ENCODE measurements at regions not wholly inside any gene's neighbourhood (a gene's known extent, or its start where the extent isn't known, plus 50 kb on each side); places are given as distances from the start of the nearest gene placed in this dataset.
"Not testable (repeated sequence)": the region's sequence is repeated elsewhere in the genome, so short reads cannot be mapped to it uniquely, and the experiment has no call there.

DNA sequence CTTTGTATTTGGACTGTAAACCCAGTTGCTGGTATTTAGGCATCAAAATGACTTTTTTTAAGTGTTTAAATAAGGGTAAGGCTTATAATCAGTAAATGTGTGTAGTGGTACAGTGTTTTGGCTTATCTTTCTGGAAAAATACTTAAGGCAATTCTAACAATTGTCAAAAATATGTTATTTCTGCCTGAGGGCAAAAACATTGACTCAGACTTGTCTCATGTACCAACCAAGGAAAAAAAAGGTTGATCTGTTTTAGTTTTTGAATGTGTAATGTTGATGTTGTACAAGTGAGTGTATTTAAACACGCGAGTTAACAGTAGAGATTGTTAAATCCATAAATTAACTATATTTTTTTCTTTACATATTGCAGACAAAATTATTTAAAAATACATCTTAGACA, 277.8 kb upstream of the TYRP1 start:
- no peaks in the 10 kb centered on the region for H3K27me3 Mint-ChIP-seq (ENCODE audit: unreplicated experiment)
- H3K27ac Mint-ChIP-seq (ENCODE audit: unreplicated experiment) = no peak overlapping the region
- H3K9me3 Mint-ChIP-seq (ENCODE audit: unreplicated experiment) = no peaks in the 10 kb centered on the region
- no peaks in the 10 kb centered on the region for H3K36me3 Mint-ChIP-seq (ENCODE audit: unreplicated experiment)
- no peak for DNase-seq (ENCODE audit: extremely low spot score, unreplicated experiment)
- H3K4me1 Mint-ChIP-seq (ENCODE audit: unreplicated experiment) = no peaks in the 10 kb centered on the region
- TF ChIP-seq, protein P1, sequence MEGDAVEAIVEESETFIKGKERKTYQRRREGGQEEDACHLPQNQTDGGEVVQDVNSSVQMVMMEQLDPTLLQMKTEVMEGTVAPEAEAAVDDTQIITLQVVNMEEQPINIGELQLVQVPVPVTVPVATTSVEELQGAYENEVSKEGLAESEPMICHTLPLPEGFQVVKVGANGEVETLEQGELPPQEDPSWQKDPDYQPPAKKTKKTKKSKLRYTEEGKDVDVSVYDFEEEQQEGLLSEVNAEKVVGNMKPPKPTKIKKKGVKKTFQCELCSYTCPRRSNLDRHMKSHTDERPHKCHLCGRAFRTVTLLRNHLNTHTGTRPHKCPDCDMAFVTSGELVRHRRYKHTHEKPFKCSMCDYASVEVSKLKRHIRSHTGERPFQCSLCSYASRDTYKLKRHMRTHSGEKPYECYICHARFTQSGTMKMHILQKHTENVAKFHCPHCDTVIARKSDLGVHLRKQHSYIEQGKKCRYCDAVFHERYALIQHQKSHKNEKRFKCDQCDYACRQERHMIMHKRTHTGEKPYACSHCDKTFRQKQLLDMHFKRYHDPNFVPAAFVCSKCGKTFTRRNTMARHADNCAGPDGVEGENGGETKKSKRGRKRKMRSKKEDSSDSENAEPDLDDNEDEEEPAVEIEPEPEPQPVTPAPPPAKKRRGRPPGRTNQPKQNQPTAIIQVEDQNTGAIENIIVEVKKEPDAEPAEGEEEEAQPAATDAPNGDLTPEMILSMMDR (IDR thresholded peaks at IDR 0.05) = no peak
- no peak overlapping the region for H3K4me3 Mint-ChIP-seq (ENCODE audit: unreplicated experiment)

DNA sequence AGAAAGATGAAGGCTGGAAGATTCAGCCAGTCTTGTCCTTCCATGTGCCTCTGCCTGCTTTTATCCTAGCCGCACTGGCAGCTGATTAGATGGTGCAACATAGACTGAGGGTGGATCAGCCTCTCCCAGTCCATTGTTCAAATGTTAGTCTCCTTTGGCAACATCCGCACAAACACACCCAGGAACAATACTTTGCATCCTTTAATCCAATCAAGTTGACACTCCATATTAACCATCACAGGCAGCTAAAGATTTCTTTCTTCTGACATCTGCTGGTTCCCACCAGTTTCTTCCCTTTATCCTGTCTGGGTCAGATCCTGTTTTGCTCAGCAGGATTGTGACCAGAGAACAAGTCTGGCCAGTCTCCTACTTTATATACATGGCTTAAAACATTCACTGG, 276.5 kb upstream of the TYRP1 start:
- TF ChIP-seq, protein P1 (IDR thresholded peaks at IDR 0.05) = no peak
- no peak overlapping the region for H3K4me3 Mint-ChIP-seq (ENCODE audit: unreplicated experiment)
- no peaks in the 10 kb centered on the region for H3K36me3 Mint-ChIP-seq (ENCODE audit: unreplicated experiment)
- DNase-seq (ENCODE audit: extremely low spot score, unreplicated experiment) = no peak
- no peaks in the 10 kb centered on the region for H3K9me3 Mint-ChIP-seq (ENCODE audit: unreplicated experiment)
- no peaks in the 10 kb centered on the region for H3K27me3 Mint-ChIP-seq (ENCODE audit: unreplicated experiment)
- H3K27ac Mint-ChIP-seq (ENCODE audit: unreplicated experiment) = no peak overlapping the region
- H3K4me1 Mint-ChIP-seq (ENCODE audit: unreplicated experiment) = no peaks in the 10 kb centered on the region

DNA sequence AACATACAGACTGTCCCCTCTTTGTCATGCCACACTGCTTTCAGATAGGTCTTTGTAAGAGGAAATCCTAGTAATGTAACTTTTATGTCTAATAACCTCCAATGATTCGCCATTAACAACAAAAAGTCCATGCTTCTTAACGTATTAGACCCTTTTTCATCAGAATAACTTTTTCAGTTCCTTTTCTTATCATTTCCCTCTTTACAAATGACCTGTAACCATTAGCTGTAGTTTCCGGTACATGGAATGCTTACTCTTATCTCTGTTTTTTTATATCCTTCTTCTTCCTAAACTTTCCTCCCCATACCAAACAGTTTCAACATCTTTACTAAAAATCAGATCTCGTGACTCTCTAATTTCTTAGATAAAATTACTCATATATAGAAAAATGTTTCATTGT, 268.9 kb upstream of the TYRP1 start:
- DNase-seq (ENCODE audit: extremely low spot score, unreplicated experiment) = no peak
- no peaks in the 10 kb centered on the region for H3K4me1 Mint-ChIP-seq (ENCODE audit: unreplicated experiment)
- TF ChIP-seq, protein P1 (IDR thresholded peaks at IDR 0.05) = no peak
- H3K9me3 Mint-ChIP-seq (ENCODE audit: unreplicated experiment) = no peaks in the 10 kb centered on the region
- no peak overlapping the region for H3K27ac Mint-ChIP-seq (ENCODE audit: unreplicated experiment)
- H3K4me3 Mint-ChIP-seq (ENCODE audit: unreplicated experiment) = no peak overlapping the region
- H3K27me3 Mint-ChIP-seq (ENCODE audit: unreplicated experiment) = peaks cover 9% of the 10 kb centered on the region
- H3K36me3 Mint-ChIP-seq (ENCODE audit: unreplicated experiment) = no peaks in the 10 kb centered on the region

DNA sequence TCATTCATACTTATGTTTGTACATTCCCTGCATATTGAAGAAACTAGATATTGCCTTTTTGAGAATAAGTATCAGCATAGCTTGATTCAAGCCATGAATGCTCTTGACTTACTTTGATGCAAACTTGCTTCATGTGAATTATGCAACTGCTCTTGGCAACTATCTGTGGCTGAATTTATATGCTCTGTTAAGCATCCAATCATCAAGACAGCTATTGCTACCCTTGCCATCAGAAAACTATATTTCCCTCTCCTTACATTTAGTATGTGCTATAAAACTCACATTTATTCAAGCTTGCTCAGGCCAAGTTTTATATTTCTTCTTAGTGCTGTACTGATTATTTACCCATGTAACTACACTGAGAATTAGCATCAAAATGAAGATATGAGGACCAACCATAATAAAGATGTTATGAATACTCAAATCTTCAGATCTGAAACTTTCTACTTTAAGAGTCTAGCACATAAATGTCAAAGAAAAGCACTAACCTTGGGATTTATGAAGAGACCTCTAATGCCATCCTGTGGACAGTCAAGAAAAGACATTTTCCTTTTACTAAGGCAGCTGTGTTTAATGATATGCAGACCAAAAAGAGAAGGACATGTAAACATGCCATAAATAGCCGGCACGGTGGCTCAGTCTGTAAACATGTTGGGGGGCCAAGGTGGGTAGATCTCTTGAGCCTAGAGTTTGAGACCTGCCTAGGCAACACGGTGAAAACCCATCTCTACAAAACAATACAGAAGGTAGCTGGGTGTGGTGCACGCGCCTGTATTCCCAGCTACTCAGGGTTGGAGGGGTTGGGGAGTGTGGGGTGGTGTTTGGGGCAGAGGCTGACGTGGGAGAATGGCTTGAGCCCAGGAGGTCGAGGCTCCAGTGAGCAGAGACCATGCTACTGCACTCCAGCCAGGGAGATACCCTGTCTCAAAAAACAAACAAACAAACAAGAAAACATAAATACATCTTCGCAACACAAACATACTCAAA, 267.0 kb upstream of the TYRP1 start:
- H3K27ac Mint-ChIP-seq (ENCODE audit: unreplicated experiment) = no peak overlapping the region
- no peak for DNase-seq (ENCODE audit: extremely low spot score, unreplicated experiment)
- no peaks in the 10 kb centered on the region for H3K36me3 Mint-ChIP-seq (ENCODE audit: unreplicated experiment)
- no peak overlapping the region for H3K4me3 Mint-ChIP-seq (ENCODE audit: unreplicated experiment)
- H3K27me3 Mint-ChIP-seq (ENCODE audit: unreplicated experiment) = peaks cover 9% of the 10 kb centered on the region
- TF ChIP-seq, protein P1 (IDR thresholded peaks at IDR 0.05) = no peak
- H3K9me3 Mint-ChIP-seq (ENCODE audit: unreplicated experiment) = no peaks in the 10 kb centered on the region
- H3K4me1 Mint-ChIP-seq (ENCODE audit: unreplicated experiment) = no peaks in the 10 kb centered on the region

DNA sequence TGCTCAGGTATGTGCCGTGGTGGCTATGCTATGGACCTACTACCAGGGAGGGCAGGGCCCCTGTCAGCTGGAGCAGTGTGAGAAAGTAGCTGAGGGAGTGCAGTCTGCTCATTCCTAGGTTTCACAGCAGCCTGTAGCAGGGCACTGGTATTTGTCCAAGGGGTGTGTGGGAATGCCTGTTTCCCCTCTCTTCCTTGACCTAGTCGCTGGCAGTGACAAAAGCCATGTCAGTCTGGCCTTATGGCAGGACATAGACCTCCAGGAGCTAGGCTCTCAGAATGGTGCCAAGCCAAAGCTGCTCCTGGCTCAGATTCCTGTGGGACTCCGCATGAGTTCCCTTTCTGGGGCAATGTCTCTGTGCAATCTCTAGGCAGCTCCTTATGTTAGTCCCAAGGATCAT, 253.9 kb upstream of the TYRP1 start:
- peaks cover 3% of the 10 kb centered on the region for H3K27me3 Mint-ChIP-seq (ENCODE audit: unreplicated experiment)
- no peaks in the 10 kb centered on the region for H3K36me3 Mint-ChIP-seq (ENCODE audit: unreplicated experiment)
- DNase-seq (ENCODE audit: extremely low spot score, unreplicated experiment) = no peak
- H3K4me3 Mint-ChIP-seq (ENCODE audit: unreplicated experiment) = no peak overlapping the region
- no peaks in the 10 kb centered on the region for H3K4me1 Mint-ChIP-seq (ENCODE audit: unreplicated experiment)
- no peaks in the 10 kb centered on the region for H3K9me3 Mint-ChIP-seq (ENCODE audit: unreplicated experiment)
- TF ChIP-seq, protein P1 (IDR thresholded peaks at IDR 0.05) = no peak
- no peak overlapping the region for H3K27ac Mint-ChIP-seq (ENCODE audit: unreplicated experiment)

DNA sequence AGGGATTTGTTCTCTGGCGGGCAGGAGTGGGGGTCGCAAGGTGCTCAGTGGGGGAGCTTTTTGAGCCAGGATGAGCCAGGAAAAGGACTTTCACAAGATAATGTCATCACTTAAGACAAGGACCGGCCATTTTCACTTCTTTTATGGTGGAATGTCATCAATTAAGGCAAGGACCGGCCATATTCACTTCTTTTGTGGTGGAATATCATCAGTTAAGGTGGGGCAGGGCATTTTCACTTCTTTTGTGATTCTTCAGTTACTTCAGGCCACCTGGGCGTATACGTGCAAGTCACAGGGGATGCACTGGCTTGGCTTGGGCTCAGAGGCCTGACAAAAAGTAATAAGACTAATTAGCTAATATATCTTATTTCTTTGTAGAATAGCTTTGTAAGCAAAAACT, 252.1 kb upstream of the TYRP1 start:
- not testable (repeated sequence) for DNase-seq (ENCODE audit: extremely low spot score, unreplicated experiment); H3K27ac Mint-ChIP-seq (ENCODE audit: unreplicated experiment); H3K4me3 Mint-ChIP-seq (ENCODE audit: unreplicated experiment); H3K27me3 Mint-ChIP-seq (ENCODE audit: unreplicated experiment); H3K9me3 Mint-ChIP-seq (ENCODE audit: unreplicated experiment); H3K36me3 Mint-ChIP-seq (ENCODE audit: unreplicated experiment); H3K4me1 Mint-ChIP-seq (ENCODE audit: unreplicated experiment)

Measured in osteocyte (in vitro differentiated cells).